Transverse colon (tissue), 4 donors: ENCODE measurements at regions not wholly inside any gene's neighbourhood (a gene's known extent, or its start where the extent isn't known, plus 50 kb on each side); places are given as distances from the start of the nearest gene placed in this dataset.

Experiments used
- DNase-seq: peaks from one replicate; pipeline ENCODE4 v3.0.0-alpha.2; 2019
- H3K27ac ChIP-seq, 4 donors: fragments of 200-600 bp; sonication (generic); 2 replicates each; pipeline ENCODE4 v1.5.1; 2016 to 2018; ENCODE audit warnings: inconsistent platforms in 4 of 4
- H3K27me3 ChIP-seq: fragments of 200-600 bp; sonication (generic); 2 replicates; pipeline ENCODE4 v1.5.1; 2017; ENCODE audit warnings: inconsistent platforms
- H3K36me3 ChIP-seq, 4 donors: fragments of 200-600 bp; sonication (generic); 2 replicates each; pipeline ENCODE4 v1.5.1; 2017 to 2019; ENCODE audit warnings: inconsistent platforms in 4 of 4
- H3K4me1 ChIP-seq, 4 donors: fragments of 200-600 bp; sonication (generic); 2 replicates each; pipeline ENCODE4 v1.5.1; 2017 to 2020; ENCODE audit warnings: inconsistent platforms in 4 of 4
- H3K4me3 ChIP-seq, 4 donors: fragments of 200-600 bp; sonication (generic); 1 replicate in 1 of 4; 2 replicates in 3 of 4; pipeline versions ENCODE4 v1.5.1 to v1.6.1; 2017 to 2019; ENCODE audit warnings: inconsistent platforms in 4 of 4
- H3K9me3 ChIP-seq, 2 donors: fragments of 200-600 bp; sonication (generic); 2 replicates each; pipeline ENCODE4 v1.5.1; 2017 to 2019; ENCODE audit warnings: inconsistent platforms in 2 of 2
- EP300 ChIP-seq: sonication (generic); formaldehyde crosslinking; IDR thresholded peaks from one replicate; pipeline ENCODE4 v1.6.1; 2017; ENCODE audit warnings: antibody characterized with exemption, low read depth
- POLR2A ChIP-seq: fragments of 450-650 bp; IDR thresholded peaks from one replicate; pipeline ENCODE4 v1.6.1; 2016; ENCODE audit warnings: antibody characterized with exemption, mild to moderate bottlenecking, moderate library complexity
- POLR2AphosphoS5 ChIP-seq, 3 donors: sonication (generic); formaldehyde crosslinking; IDR thresholded peaks; one replicate each; pipeline ENCODE4 v1.6.1; 2016; ENCODE audit warnings: antibody characterized with exemption in 3 of 3
- WGBS, 2 donors: methylation state at CpG; one replicate each; pipeline ENCODE4 v1.1.5; 2018; ENCODE audit warnings: low coverage in 1 of 2; 5-methylcytosine and 5-hydroxymethylcytosine counted together
- in situ Hi-C, 4 donors: fragments of 200-750 bp; cut with MboI; loops; one replicate each; pipeline versions ENCODE4 v1.15.0 to v1.15.1; 2017; ENCODE audit warnings: low sequenced_read_pairs in 3 of 4, low pct_ligation_motif_present in 1 of 4, low pct_unique_long_range_greater_than_20kb in 1 of 4
- intact Hi-C: fragments of 100-400 bp; cut with DNase I; formaldehyde crosslinking; loops from one replicate; pipeline ENCODE4 v1.15.1; 2023; ENCODE audit warnings: low total_unique reads
- TF ChIP-seq, protein P1 (sequence below), 5 experiments: fragments of 200-600 bp in 3 of 5; fragments of 450-650 bp in 2 of 5; sonication (generic) in 3 of 5; IDR thresholded peaks; 1 replicate in 2 of 5; 2 replicates in 3 of 5; pipeline ENCODE4 v1.5.1; 2016 to 2017; ENCODE audit warnings: antibody characterized with exemption in 5 of 5, inconsistent platforms in 3 of 5, mild to moderate bottlenecking in 2 of 5, moderate library complexity in 1 of 5

DNA sequence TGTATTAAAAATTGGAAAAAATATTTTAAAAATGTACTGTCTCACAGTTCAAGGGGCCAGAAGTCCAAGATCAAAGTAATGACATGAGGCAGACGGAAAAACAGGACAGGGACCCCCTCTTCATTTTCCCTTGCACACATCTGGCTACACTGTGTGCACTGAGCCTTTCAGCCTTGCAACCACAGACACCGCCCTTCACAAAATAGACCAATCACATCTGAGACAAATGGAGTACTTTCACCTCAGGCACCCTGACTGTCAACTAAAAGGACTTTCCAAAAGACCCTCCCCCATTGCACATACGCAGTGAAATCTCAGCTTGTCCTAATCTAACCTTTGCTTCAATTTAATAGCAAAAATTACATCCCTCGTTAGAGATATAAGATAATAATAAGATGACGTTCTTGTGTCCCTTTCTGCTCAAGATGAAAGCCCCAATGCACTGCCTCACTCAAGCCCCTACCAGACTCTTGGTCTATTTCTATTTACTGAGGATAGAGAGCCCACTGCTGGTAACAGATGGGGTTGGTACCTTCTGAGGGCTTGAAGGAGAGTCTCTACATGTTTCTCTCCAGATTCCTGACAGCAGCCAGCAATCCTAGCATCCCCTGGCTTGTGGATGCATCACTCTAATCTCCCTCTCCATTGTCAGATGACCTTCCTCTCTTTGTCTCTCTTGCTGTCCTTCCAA lies 514.8 kb upstream of the ADAMTS16 start:
- TF ChIP-seq, protein P1, sequence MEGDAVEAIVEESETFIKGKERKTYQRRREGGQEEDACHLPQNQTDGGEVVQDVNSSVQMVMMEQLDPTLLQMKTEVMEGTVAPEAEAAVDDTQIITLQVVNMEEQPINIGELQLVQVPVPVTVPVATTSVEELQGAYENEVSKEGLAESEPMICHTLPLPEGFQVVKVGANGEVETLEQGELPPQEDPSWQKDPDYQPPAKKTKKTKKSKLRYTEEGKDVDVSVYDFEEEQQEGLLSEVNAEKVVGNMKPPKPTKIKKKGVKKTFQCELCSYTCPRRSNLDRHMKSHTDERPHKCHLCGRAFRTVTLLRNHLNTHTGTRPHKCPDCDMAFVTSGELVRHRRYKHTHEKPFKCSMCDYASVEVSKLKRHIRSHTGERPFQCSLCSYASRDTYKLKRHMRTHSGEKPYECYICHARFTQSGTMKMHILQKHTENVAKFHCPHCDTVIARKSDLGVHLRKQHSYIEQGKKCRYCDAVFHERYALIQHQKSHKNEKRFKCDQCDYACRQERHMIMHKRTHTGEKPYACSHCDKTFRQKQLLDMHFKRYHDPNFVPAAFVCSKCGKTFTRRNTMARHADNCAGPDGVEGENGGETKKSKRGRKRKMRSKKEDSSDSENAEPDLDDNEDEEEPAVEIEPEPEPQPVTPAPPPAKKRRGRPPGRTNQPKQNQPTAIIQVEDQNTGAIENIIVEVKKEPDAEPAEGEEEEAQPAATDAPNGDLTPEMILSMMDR (IDR thresholded peaks at IDR 0.05): no peak
- TF ChIP-seq EP300 (no peak), POLR2AphosphoS5 (IDR thresholded peaks at IDR 0.05) (no peak), POLR2A (no peak)
- no peak for DNase-seq
- Histone ChIP-seq H3K4me1 (no peaks in the 10 kb centered on the region), H3K9me3 (no peaks in the 10 kb centered on the region), H3K27me3 (no peaks in the 10 kb centered on the region), H3K4me3 (no peak overlapping the region), H3K27ac (no peak overlapping the region), H3K36me3 (no peaks in the 10 kb centered on the region)
- in situ Hi-C loops (no loop called here), intact Hi-C loops (no loop called here)
- 78 to 80% methylated on average over 4 to 5 of the region's 5 CpGs for WGBS, 2 donors

DNA sequence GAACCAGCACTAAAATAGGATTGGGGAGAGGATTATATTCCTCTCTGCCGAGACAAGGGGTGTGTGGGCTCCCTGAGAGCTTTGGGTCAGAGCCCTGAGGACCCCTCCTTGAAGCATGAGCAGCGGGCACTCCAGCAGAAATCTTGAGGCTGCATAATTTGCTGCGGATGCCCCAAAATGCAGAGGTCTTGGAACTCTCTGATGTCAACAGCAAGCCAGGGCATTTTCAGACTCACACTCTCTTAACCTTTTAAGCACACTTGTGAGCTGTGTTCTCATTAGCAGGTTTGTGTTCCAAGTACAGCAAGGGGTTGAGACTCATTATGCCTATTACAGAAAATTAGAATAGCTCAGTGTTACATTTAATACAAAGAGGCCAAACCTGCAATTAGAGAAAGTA lies 513.0 kb upstream of the ADAMTS16 start:
- intact Hi-C loops: no loop called here
- H3K4me1 ChIP-seq: no peaks in the 10 kb centered on the region
- no peaks in the 10 kb centered on the region for H3K27me3 ChIP-seq
- no peaks in the 10 kb centered on the region for H3K9me3 ChIP-seq
- no peak overlapping the region for H3K27ac ChIP-seq
- no peak for DNase-seq
- in situ Hi-C loops: no loop called here
- no peaks in the 10 kb centered on the region for H3K36me3 ChIP-seq
- H3K4me3 ChIP-seq: no peak overlapping the region
- TF ChIP-seq, protein P1 (IDR thresholded peaks at IDR 0.05): no peak
- TF ChIP-seq POLR2AphosphoS5 (IDR thresholded peaks at IDR 0.05) (no peak), EP300 (no peak), POLR2A (no peak)
- WGBS, 2 donors: 65% methylated on average over 3 of the region's 3 CpGs; no CpG with 5 or more reads in 1 of the 2 donors

DNA sequence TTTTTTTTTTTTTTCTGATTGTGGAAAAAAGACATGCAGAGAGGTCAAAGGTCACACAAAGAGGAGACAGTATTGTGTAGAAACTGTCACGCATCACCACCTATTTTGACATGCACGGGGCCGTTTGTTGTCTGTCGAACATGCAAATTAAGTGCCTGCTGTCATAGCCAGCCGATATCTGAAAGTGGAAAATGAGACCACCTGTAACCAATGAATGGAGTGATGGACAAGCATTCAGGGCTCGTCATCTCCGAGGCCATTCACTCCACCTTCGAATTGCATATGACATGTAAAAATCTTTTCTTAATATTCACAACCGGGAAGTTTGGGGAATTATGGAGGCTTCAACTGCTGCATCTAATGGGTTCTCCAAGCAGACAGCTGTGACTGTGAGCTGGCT lies 512.2 kb upstream of the ADAMTS16 start:
- no peak overlapping the region for H3K4me3 ChIP-seq
- no peak for DNase-seq
- in situ Hi-C loops: no loop called here
- no peaks in the 10 kb centered on the region for H3K27me3 ChIP-seq
- no peaks in the 10 kb centered on the region for H3K9me3 ChIP-seq
- H3K4me1 ChIP-seq: no peaks in the 10 kb centered on the region
- WGBS, 2 donors: 68 to 70% methylated on average over 9 of the region's 9 CpGs
- H3K27ac ChIP-seq: no peak overlapping the region
- intact Hi-C loops: loop anchor here (1.0 kb wide), 1 partner anchor 42 kb away; no protein-coding TSS in a partner anchor
- no peaks in the 10 kb centered on the region for H3K36me3 ChIP-seq
- TF ChIP-seq, protein P1 (IDR thresholded peaks at IDR 0.05): no peak
- TF ChIP-seq POLR2AphosphoS5 (IDR thresholded peaks at IDR 0.05): no peak
- no peak for TF ChIP-seq EP300
- TF ChIP-seq POLR2A: no peak

DNA sequence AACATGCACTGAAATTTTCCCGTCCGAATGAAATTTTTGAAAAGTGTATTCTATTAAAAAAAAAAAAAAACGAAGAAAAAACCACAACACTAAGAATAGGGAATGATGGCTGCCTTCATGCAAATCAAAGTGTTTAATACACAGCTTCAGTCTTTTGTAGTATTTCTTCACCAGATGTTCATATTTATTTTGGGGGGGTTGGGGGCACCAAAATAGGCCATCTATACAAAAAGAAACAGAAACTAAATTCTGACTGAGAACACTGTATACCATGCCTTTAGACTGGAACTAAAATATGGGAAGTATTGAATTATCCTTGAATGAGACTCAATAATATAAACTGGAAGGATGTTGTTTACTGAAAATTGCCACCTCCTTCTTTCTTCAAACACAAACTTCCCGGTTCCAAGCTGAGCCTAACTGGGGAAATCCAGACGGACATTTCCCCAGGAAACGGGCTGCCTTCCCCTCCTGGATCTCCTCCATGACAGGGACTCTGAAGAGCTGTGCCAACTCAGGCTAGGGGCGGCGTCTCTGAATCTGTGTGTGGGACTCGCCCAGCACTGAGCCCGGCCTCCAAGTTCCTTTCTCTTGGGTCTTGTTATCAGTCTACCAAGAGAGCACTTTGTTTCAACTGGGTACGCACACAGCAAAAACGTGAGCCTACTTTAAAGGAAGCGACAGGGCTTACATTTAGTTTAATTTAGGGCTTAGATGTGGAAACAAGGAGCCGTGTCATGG lies 511.3 kb upstream of the ADAMTS16 start:
- Histone ChIP-seq H3K4me3 (no peak overlapping the region), H3K9me3 (no peaks in the 10 kb centered on the region), H3K4me1 (no peaks in the 10 kb centered on the region), H3K27me3 (no peaks in the 10 kb centered on the region), H3K27ac (no peak overlapping the region), H3K36me3 (no peaks in the 10 kb centered on the region)
- in situ Hi-C loops (no loop called here), intact Hi-C loops (loop anchor here (1.0 kb wide), 1 partner anchor 43 kb away; no protein-coding TSS in a partner anchor)
- no peak for DNase-seq
- 76 to 77% methylated on average over 8 to 14 of the region's 14 CpGs for WGBS, 2 donors
- TF ChIP-seq EP300: no peak
- TF ChIP-seq POLR2AphosphoS5 (IDR thresholded peaks at IDR 0.05): no peak
- TF ChIP-seq POLR2A: no peak
- TF ChIP-seq, protein P1 (IDR thresholded peaks at IDR 0.05): no peak
